ENCODE measurements at regions not wholly inside any gene's neighbourhood (a gene's known extent, or its start where the extent isn't known, plus 50 kb on each side); places are given as distances from the start of the nearest gene placed in this dataset.

- POLR2A ChIA-PET = no interaction called here
- CTCF ChIA-PET = no interaction called here
- DNase-seq (ENCODE audit: low read depth, low spot score) = peak; percentile 4
- Histone ChIP-seq H3K27me3 (ENCODE audit: control insufficient read depth in 2 of 2, insufficient read depth in 2 of 2, low read length in 2 of 2) (no peaks in the 10 kb centered on the region), H3K27ac (ENCODE audit: insufficient read depth, low read depth, low read length) (no peak overlapping the region), H3K4me1 (ENCODE audit: control insufficient read depth, extremely low read depth, insufficient read depth, low read length) (no peaks in the 10 kb centered on the region), H3K79me2 (ENCODE audit: control insufficient read depth, insufficient read depth, low read length) (no peaks in the 10 kb centered on the region), H4K20me1 (replicated peaks; ENCODE audit: control insufficient read depth, extremely low read depth, insufficient read depth, low read length) (no peaks in the 10 kb centered on the region), H3K9me3 (replicated peaks; ENCODE audit: control insufficient read depth, insufficient read depth, low read length) (no peaks in the 10 kb centered on the region), H3K9me1 (replicated peaks; ENCODE audit: control insufficient read depth, extremely low read depth, insufficient read depth, low read length) (no peaks in the 10 kb centered on the region), H3K9ac (replicated peaks; ENCODE audit: extremely low read depth, insufficient read depth, low read length) (no peak overlapping the region), H3K4me3 (replicated peaks in 1 of 3; ENCODE audit: insufficient read depth in 1 of 3, low read depth in 1 of 3, low read length in 3 of 3) (no peak overlapping the region), H3K4me2 (ENCODE audit: insufficient read depth, low read length) (no peak overlapping the region), H2AFZ (ENCODE audit: low read depth, low read length) (no peak overlapping the region), H3K36me3 (ENCODE audit: control insufficient read depth in 2 of 2, extremely low read depth in 1 of 2, insufficient read depth in 2 of 2, low read length in 2 of 2) (no peaks in the 10 kb centered on the region)
- FAIRE-seq = no peak
- dilution Hi-C loops (cut with MboI; ENCODE audit: extremely low pct_ligation_motif_present, low sequenced_read_pairs) (no loop called here), intact Hi-C loops (cut with micrococcal nuclease) (no loop called here)
- BruUV-seq (replicated peaks) = no TSS peak
- no peak for TF ChIP-seq CTCF (IDR thresholded peaks at IDR 0.05; ENCODE audit: extremely low read depth in 1 of 2, insufficient read depth in 1 of 2, low read depth in 1 of 2, low read length in 2 of 2)
- TF ChIP-seq FOS (IDR thresholded peaks at IDR 0.05; ENCODE audit: borderline replicate concordance, insufficient read depth, low read length) = peak; percentile 8
- no peak for TF ChIP-seq POLR2A (IDR thresholded peaks at IDR 0.05; ENCODE audit: low read depth, low read length)
Measured at GRCh38 chr10:123301077-123301857, 147.1 kb downstream of the BUB3 start.

GRCh38 chr10:123303581-123304337 lies 149.6 kb downstream of the BUB3 start:
- H3K79me2 ChIP-seq (ENCODE audit: control insufficient read depth, insufficient read depth, low read length) = no peaks in the 10 kb centered on the region
- no peak overlapping the region for H3K27ac ChIP-seq (ENCODE audit: insufficient read depth, low read depth, low read length)
- H4K20me1 ChIP-seq (replicated peaks; ENCODE audit: control insufficient read depth, extremely low read depth, insufficient read depth, low read length) = no peaks in the 10 kb centered on the region
- ChIA-PET POLR2A (no interaction called here), CTCF (no interaction called here)
- FAIRE-seq (no peak), DNase-seq (ENCODE audit: low read depth, low spot score) (no peak)
- H3K4me3 ChIP-seq (replicated peaks in 1 of 3; ENCODE audit: insufficient read depth in 1 of 3, low read depth in 1 of 3, low read length in 3 of 3) = no peak overlapping the region
- TF ChIP-seq POLR2AphosphoS5 (IDR thresholded peaks at IDR 0.05; ENCODE audit: insufficient read depth, low read depth, low read length) (no peak), FOS (IDR thresholded peaks at IDR 0.05; ENCODE audit: borderline replicate concordance, insufficient read depth, low read length) (no peak), GATA2 (IDR thresholded peaks at IDR 0.05; ENCODE audit: insufficient read depth, insufficient read length, low read depth, low read length) (no peak), MYC (IDR thresholded peaks at IDR 0.05; ENCODE audit: low read depth, low read length) (no peak), EZH2 (IDR thresholded peaks at IDR 0.05; ENCODE audit: borderline replicate concordance, low read depth, low read length, severe bottlenecking) (no peak), CTCF (IDR thresholded peaks at IDR 0.05; ENCODE audit: extremely low read depth in 1 of 2, insufficient read depth in 1 of 2, low read depth in 1 of 2, low read length in 2 of 2) (no peak), POLR2A (IDR thresholded peaks at IDR 0.05; ENCODE audit: low read depth, low read length) (no peak), MAX (IDR thresholded peaks at IDR 0.05; ENCODE audit: insufficient read depth, insufficient read length) (no peak), JUN (IDR thresholded peaks at IDR 0.05; ENCODE audit: borderline replicate concordance, insufficient read depth, insufficient read length, low read depth) (no peak)
- no peaks in the 10 kb centered on the region for H3K27me3 ChIP-seq (ENCODE audit: control insufficient read depth in 2 of 2, insufficient read depth in 2 of 2, low read length in 2 of 2)
- H3K4me1 ChIP-seq (ENCODE audit: control insufficient read depth, extremely low read depth, insufficient read depth, low read length) = no peaks in the 10 kb centered on the region
- H3K9me3 ChIP-seq (replicated peaks; ENCODE audit: control insufficient read depth, insufficient read depth, low read length) = no peaks in the 10 kb centered on the region
- no peak overlapping the region for H3K9ac ChIP-seq (replicated peaks; ENCODE audit: extremely low read depth, insufficient read depth, low read length)
- H3K9me1 ChIP-seq (replicated peaks; ENCODE audit: control insufficient read depth, extremely low read depth, insufficient read depth, low read length) = no peaks in the 10 kb centered on the region
- no peak overlapping the region for H2AFZ ChIP-seq (ENCODE audit: low read depth, low read length)
- H3K36me3 ChIP-seq (ENCODE audit: control insufficient read depth in 2 of 2, extremely low read depth in 1 of 2, insufficient read depth in 2 of 2, low read length in 2 of 2) = no peaks in the 10 kb centered on the region
- no TSS peak for BruUV-seq (replicated peaks)
- intact Hi-C loops (cut with micrococcal nuclease) = no loop called here
- dilution Hi-C loops (cut with MboI; ENCODE audit: extremely low pct_ligation_motif_present, low sequenced_read_pairs) = no loop called here
- H3K4me2 ChIP-seq (ENCODE audit: insufficient read depth, low read length) = no peak overlapping the region
